ENCODE measurements at regions not wholly inside any gene's neighbourhood (a gene's known extent, or its start where the extent isn't known, plus 50 kb on each side); places are given as distances from the start of the nearest gene placed in this dataset.
"Not testable (repeated sequence)": the region's sequence is repeated elsewhere in the genome, so short reads cannot be mapped to it uniquely, and the experiment has no call there.

DNA sequence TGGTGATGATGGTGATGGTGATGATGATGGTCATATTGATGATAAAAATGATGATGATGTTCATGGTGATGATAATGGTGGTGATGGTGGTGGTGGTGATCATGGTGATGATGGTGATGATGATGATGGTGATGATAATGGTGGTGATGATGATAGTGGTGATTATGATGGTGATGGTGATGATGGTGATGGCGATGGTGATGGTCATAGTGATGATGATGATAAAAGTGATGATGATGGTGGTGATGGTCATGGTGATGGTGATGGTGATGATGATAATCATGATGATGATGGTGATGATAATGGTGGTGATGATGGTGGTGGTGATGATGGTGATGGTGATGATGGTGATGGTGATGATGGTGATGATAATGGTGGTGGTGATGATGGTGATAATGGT is 478.7 kb downstream of the TYW1 start:
- DNase-seq (ENCODE audit: low read depth): no peak

DNA sequence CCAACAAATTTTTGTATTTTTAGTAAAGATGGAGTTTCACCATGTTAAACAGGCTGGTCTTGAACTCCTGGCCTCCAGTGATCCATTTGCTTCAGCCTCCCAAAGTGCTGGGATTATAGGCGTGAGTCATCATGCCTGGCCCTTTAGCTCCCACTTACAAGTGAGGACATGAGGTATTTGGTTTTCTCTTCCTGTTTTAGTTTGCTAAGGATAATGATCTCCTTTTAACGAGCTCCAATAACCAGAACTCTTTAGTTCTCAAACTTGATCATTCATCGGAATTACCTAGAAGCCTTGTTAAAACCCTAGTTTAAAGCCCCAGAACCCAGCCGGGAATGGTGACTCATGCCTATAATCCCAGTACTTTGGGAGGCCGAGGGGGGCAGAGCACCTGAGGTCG is 481.4 kb downstream of the TYW1 start:
- no peak for DNase-seq (ENCODE audit: low read depth)

DNA sequence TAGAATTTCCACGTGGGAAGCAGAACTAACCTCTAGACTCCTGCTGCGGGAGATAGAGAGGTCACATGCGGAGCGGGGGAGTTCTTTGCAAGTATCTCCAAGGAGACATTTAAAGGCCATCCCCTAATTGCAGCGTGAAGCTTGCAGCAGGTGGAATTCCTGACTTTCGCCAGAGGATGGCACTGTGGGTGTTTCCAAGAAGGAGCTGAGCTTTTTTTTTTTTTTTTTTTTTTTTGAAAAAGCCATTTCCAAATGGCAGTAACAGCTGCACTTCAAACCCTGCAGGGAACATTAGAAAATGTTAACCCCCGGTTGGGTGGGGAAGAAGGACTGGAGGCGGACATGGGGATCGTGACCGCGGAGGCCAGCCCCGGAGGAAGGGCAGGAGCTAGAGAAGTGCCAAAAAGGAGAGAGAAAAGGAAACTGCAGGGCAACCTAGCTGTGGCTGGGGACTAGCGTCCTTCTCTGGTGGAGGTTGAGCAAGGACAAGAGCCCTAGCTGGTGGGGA is 487.7 kb downstream of the TYW1 start:
- DNase-seq (ENCODE audit: low read depth): no peak

GRCh38 chr7:67486401-67486800 is 489.8 kb downstream of the TYW1 start:
- DNase-seq (ENCODE audit: low read depth): no peak

DNA sequence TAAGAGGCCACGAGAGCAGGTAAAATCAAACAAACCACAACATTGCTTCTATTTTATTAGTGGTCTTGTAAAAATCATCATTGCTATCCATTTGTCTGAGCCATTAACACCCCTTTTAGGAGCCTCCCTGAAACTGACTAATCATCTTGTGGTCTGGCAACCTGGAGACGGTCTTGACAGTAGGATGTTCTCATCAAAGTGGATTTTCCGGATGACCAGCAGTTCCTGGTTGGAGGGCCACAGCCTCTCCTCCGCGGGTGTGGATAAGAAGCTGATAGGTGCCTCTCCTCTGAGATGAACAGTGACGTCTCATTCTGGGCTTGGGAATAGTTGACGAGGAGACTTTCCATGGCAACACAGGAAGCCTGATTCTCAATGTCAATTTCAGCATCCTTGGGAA is 490.7 kb downstream of the TYW1 start:
- no peak for DNase-seq (ENCODE audit: low read depth)

DNA sequence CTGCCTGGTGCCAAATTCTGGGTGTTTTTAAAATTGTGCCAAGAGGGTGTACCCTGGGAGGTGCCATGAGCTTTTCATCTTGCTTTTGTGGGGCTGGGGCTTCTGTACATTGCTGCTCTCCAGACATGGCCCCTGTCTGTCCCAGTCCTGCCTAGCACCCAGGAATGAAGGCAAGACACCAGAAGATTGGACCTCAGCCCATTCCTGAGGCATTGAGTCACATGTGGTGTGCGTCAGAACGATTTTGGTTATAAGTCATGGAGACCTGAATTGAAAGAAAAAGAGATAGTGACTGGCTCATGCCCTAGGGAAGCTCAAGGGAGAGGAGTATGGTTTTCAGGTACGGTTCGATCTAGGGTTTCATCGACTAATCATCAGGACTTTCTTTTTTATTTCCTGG is 493.2 kb downstream of the TYW1 start:
- no peak for DNase-seq (ENCODE audit: low read depth)

- no peak for DNase-seq (ENCODE audit: low read depth)
These were observed 496.7 kb downstream of the TYW1 start for GRCh38 chr7:67493366-67493765.

DNA sequence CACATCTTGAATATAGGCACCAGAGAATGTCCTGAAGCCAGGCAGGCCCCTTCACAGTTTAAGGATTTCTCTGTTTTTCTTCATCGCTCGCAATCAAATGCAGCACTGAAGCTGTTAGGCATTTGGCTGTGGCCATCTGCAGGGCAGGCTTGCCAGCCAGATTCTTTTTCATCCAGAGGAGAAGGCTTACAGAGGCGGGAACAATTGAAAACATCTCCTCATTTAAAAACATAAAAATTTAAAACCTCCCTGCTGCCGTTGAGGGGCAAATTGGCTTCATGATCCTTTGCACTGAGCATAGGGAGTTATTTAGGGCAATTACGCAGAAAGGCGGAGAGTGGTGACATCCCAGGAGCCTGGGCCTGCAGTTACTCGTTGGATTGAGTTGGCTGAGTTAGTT is 500.0 kb downstream of the TYW1 start:
- DNase-seq (ENCODE audit: low read depth): no peak

- DNase-seq (ENCODE audit: low read depth): not testable (repeated sequence)
These were observed 501.3 kb downstream of the TYW1 start for GRCh38 chr7:67497914-67498313.

- DNase-seq (ENCODE audit: low read depth): no peak
These were observed 506.3 kb downstream of the TYW1 start for GRCh38 chr7:67502929-67503328.

- no peak for DNase-seq (ENCODE audit: low read depth)
These were observed 508.8 kb downstream of the TYW1 start for GRCh38 chr7:67505449-67505848.

DNA sequence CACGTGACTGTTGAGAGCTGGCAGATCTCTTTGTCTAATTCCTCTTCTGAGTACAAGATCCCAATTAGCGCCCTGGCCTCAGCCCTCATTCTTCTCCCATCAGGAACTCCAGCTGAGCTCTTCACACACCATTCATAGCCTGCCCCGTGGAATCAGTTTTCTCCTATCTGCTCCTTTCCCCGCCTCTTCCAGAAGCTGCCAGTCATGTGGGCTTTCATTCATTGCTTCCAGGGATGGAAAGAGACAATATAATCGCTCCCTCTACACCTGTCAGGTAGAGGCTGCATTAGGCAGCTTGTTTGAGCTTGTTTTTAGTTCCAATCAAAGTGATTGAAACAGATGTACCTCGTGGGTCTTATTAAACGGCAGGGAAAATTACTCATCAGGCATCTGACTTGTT is 515.8 kb downstream of the TYW1 start:
- no peak for DNase-seq (ENCODE audit: low read depth)

DNA sequence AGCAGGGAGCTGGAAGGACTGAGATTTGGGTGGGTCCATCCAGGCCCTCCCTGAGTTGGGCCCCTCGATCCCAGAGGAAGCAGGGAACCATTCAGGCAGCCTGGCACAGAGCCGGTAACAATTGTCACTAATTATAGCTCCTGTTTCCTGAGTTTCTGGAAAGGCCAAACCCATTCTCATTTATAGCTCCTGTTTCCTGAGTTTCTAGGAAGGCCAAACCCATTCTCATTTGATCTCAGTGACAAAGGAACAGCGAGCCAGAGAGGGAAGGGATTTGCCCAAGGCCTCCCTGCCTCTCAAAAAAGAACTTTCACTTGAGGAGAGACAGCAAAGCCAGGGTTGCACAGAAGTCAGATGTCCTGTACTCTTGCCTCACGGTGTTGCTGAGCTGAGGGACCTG is 521.9 kb downstream of the TYW1 start:
- DNase-seq (ENCODE audit: low read depth): no peak

GRCh38 chr7:67519171-67519570 is 522.5 kb downstream of the TYW1 start:
- no peak for DNase-seq (ENCODE audit: low read depth)

GRCh38 chr7:67522504-67522903 is 525.9 kb downstream of the TYW1 start:
- no peak for DNase-seq (ENCODE audit: low read depth)

GRCh38 chr7:67523713-67524112 is 527.1 kb downstream of the TYW1 start:
- DNase-seq (ENCODE audit: low read depth): no peak

- no peak for DNase-seq (ENCODE audit: low read depth)
These were observed 529.0 kb downstream of the TYW1 start for GRCh38 chr7:67525588-67525987.

GRCh38 chr7:67535241-67535989 is 538.8 kb downstream of the TYW1 start:
- no peak for DNase-seq (ENCODE audit: low read depth)

- DNase-seq (ENCODE audit: low read depth): no peak
These were observed 546.3 kb downstream of the TYW1 start for GRCh38 chr7:67542916-67543315.

GRCh38 chr7:67547183-67547907 is 550.7 kb downstream of the TYW1 start:
- DNase-seq (ENCODE audit: low read depth): no peak

GRCh38 chr7:67549126-67549525 is 552.5 kb downstream of the TYW1 start:
- DNase-seq (ENCODE audit: low read depth): no peak

- no peak for DNase-seq (ENCODE audit: low read depth)
These were observed 554.3 kb downstream of the TYW1 start for GRCh38 chr7:67550801-67551436.

DNA sequence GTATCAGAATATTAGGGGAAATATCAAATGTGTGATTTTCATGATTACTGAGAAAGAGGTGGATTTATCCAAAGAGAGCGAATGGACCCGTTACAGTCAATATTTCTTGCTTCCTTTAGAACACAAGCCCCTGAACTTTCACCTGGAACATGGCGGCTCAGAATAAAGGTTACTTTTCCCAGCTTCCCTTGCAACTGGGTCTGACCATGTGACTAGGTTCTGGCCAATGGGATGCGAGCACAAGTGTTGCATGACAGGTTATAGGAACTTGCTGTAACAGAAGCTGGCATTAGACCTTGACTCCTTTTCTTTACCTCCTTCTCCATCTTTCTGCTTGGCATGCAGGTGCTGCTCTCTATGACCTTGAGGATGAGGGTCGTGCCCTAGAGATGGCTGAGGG is 556.1 kb downstream of the TYW1 start:
- no peak for DNase-seq (ENCODE audit: low read depth)
